GM12892 (cell line): ENCODE measurements at regions not wholly inside any gene's neighbourhood (a gene's known extent, or its start where the extent isn't known, plus 50 kb on each side); places are given as distances from the start of the nearest gene placed in this dataset.
"Not testable (repeated sequence)": the region's sequence is repeated elsewhere in the genome, so short reads cannot be mapped to it uniquely, and the experiment has no call there.

Experiments
- DNase-seq: peaks from one replicate; pipeline ENCODE4 v3.0.0; 2011; ENCODE audit not compliant: insufficient read length
- FAIRE-seq: peaks from 2 replicates; lab custom pipeline; 2011; peaks lifted over from hg19 to GRCh38; lab: Jason Lieb, UNC
- POLR2A ChIP-seq: IDR thresholded peaks from 2 replicates; pipeline ENCODE4 v1.6.1; 2011; ENCODE audit warnings: low read depth, low read length, control low read depth
- POLR2AphosphoS5 ChIP-seq: IDR thresholded peaks from 2 replicates; pipeline ENCODE4 v1.6.1; 2011; ENCODE audit warnings: low read depth, low read length, control low read depth
- TAF1 ChIP-seq: IDR thresholded peaks from 2 replicates; pipeline ENCODE4 v1.6.1; 2011; ENCODE audit warnings: low read depth, mild to moderate bottlenecking, control low read depth, low read length, borderline replicate concordance

DNA sequence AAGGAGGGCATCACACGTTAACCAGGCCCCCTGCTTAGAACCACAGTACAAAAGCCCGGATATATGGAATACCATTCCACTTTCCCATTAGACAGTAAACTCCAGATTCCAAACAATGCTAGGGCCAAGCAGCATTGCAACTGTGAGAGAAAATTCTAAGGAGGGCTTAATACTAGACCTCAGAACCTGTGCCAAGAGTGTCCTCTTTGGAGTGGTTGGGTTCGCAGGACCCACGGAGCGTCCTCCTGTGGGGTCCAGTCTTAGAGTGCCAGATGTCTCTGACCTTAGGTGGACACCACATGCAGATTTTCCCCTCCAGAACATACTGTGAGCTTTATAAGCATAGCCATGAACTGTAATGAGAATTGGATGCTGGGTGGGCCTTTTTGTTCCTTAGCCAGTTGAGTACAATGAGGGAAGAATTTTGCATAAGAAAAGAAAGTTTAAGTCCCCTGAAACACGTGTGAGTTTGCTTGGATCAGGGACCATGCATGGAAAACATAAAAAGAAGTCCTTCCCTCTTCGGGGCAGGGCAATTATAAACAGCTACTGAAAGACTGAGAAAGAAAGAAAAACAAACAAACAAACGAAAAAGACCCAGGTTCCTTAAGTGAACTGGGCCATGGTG, 325.7 kb downstream of the NEK10 start:
- FAIRE-seq (no peak), DNase-seq (no peak)
- TF ChIP-seq POLR2AphosphoS5 (no peak), TAF1 (no peak), POLR2A (no peak)

DNA sequence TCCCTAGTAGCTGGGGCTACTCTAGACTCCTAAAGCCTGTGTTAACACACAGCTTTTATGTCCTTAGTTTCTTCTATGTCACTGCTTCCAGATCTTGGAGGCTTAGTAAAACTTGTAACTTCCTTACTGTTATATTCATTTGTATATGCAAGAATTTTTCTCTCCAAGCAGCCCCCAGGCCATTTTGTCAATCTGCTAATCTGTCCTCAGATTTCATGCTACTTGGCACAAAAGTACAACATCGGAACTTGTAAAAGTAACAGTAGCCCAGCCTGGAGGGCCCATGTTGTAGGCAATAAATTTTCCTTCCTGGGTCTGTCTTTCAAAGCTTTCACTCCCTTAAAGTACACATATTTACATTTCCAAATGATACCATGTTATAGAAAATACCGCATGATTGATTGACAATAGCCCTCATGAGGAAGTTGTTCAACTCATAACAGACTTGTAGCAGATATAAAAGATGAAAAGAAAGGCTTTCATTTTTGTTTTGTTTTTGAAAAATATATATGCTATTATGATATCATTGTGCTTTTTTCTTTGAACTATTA, 324.2 kb downstream of the NEK10 start:
- no peak for TF ChIP-seq POLR2A
- TF ChIP-seq POLR2AphosphoS5, result no peak
- no peak for TF ChIP-seq TAF1
- FAIRE-seq, result no peak
- DNase-seq, result no peak

DNA sequence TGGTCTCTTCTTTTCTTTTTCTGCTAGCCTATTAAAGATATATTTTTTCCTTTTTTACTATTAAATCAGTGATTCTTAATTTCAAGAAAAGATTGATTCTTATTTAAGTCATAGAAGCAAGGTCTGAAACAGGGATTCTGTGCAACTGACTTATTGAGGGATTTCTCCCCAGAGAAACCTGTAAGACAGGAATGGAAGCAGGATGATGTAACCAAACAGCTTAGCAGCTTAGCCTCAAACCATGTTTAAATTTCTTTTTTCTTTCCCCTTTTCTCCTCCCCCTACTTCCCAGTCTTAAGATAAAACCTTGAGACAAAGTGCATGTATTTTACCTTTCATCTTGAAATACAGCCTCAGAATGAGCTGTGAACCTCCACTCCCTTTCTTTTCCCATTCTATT, 322.8 kb downstream of the NEK10 start:
- DNase-seq (no peak), FAIRE-seq (no peak)
- TF ChIP-seq TAF1 (no peak), POLR2AphosphoS5 (no peak), POLR2A (no peak)

DNA sequence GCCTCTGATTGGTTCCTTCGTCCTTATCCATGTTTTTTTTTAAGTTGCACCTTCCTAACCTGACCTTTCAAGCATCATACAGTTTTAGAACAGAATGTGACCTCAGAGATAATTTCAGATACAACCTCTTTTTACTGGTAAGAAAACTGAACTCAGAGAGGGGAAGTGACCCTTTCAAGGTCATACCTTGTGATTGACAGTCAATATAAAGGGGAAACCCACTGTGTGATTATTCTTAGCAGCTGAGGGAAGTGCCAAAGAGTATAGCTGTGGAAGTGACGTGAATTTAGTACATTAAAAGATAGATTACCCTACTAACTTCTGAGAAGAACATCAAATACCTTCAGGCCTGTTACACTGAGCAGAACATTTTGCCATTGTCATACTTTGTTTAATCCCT, 319.4 kb downstream of the NEK10 start:
- TF ChIP-seq POLR2AphosphoS5, result no peak
- TF ChIP-seq TAF1, result no peak
- no peak for TF ChIP-seq POLR2A
- FAIRE-seq (no peak), DNase-seq (no peak)

DNA sequence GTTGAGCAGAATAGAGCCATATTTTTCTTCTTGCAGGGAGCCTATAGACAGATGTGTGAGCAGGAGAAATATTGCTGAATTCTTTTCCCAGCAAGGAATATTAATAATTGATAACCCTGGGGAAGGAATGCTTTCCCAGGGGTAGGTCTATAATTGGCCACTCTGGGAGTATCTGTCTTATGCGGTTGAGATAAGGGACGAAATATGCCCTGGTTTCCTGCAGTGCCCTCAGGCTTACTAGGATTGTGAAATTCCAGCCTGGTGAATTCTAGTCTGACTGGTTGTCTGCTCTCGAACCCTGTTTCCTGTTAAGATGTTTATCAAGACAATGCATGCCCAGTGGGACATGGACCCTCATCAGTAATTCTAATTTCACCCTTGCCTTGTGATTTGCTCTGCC, 317.7 kb downstream of the NEK10 start:
- not testable (repeated sequence) for DNase-seq, FAIRE-seq

DNA sequence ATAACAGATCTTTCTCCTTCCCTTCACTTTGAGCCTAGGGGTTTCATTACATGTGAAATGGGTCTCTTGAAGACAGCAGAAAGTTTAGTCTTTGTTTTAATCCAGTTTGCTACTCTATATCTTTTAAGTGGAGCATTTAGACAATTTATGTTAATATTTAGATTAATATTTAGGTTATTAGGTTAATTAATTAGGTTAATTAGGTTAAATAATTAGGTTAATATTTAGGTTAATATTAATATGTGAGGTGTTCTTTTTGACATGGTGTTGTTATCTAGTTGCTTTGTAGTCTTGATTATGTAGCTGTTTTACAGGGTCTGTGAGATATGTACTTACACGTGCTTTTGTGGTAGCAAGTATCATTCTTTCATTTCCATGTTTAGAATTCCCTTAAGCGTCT, 312.9 kb downstream of the NEK10 start:
- FAIRE-seq, result no peak
- TF ChIP-seq POLR2A (no peak), TAF1 (no peak), POLR2AphosphoS5 (no peak)
- no peak for DNase-seq

DNA sequence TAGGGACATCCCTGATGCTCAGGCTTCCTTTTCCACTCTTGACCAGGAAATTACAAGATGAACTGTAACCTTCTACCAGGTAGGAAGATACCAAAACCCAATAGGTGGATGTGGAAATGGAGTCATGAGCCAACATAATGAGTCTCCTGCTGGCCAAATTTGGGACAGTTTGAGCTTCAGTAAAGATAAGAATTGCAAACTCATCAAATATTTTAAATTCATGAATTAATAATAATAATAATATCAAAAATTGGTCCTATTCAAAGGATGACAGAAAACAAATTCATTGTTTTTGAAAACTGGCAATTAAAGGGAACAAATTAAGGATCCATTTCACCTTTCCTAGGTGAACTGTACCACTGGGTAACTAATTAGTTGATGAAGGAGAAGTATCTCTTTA, 309.7 kb downstream of the NEK10 start:
- TF ChIP-seq TAF1, result no peak
- no peak for TF ChIP-seq POLR2A
- DNase-seq, result no peak
- no peak for FAIRE-seq
